Breast epithelium (tissue), 3 donors: ENCODE measurements at regions not wholly inside any gene's neighbourhood (a gene's known extent, or its start where the extent isn't known, plus 50 kb on each side); places are given as distances from the start of the nearest gene placed in this dataset.
"Not testable (repeated sequence)": the region's sequence is repeated elsewhere in the genome, so short reads cannot be mapped to it uniquely, and the experiment has no call there.

Source experiments
- POLR2A ChIP-seq: fragments of 450-650 bp; IDR thresholded peaks from one replicate; pipeline ENCODE4 v1.6.1; 2016; ENCODE audit warnings: antibody characterized with exemption, mild to moderate bottlenecking, moderate library complexity
- POLR2AphosphoS5 ChIP-seq, 3 donors: sonication (generic); formaldehyde crosslinking; IDR thresholded peaks; one replicate each; pipeline ENCODE4 v1.6.1; 2017; ENCODE audit warnings: antibody characterized with exemption in 3 of 3
- TF ChIP-seq, protein P1 (sequence below), 3 donors: fragments of 450-650 bp; IDR thresholded peaks; one replicate each; pipeline ENCODE4 v1.5.1; 2016 to 2017; ENCODE audit warnings: antibody characterized with exemption in 3 of 3, mild to moderate bottlenecking in 3 of 3, moderate library complexity in 3 of 3

DNA sequence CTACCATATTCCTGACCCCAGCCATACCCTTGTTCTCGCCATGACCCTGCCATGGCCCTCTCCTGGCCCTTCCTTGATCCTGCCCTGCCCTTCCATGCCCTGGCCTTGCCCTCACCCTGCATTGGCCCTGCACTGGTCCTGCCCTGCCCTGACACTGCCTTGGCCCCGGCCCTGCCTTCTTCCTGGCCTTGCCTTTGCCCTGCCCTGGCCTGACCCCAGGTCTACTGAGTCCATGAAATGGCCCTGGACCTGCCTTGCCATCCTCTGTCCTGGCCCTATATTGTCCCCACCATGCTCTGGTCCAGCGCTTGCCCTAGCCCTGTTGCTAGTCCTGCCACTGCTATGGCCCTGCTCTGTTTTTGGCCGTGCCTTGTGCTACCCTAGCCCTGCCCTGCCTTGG lies 536.1 kb downstream of the FOXD4L6 start:
- TF ChIP-seq, protein P1, sequence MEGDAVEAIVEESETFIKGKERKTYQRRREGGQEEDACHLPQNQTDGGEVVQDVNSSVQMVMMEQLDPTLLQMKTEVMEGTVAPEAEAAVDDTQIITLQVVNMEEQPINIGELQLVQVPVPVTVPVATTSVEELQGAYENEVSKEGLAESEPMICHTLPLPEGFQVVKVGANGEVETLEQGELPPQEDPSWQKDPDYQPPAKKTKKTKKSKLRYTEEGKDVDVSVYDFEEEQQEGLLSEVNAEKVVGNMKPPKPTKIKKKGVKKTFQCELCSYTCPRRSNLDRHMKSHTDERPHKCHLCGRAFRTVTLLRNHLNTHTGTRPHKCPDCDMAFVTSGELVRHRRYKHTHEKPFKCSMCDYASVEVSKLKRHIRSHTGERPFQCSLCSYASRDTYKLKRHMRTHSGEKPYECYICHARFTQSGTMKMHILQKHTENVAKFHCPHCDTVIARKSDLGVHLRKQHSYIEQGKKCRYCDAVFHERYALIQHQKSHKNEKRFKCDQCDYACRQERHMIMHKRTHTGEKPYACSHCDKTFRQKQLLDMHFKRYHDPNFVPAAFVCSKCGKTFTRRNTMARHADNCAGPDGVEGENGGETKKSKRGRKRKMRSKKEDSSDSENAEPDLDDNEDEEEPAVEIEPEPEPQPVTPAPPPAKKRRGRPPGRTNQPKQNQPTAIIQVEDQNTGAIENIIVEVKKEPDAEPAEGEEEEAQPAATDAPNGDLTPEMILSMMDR (IDR thresholded peaks at IDR 0.05) = not testable (repeated sequence)
- not testable (repeated sequence) for TF ChIP-seq POLR2A; POLR2AphosphoS5 (IDR thresholded peaks at IDR 0.05)
